Dedifferentiated amniotic fluid mesenchymal stem cell (primary cell): ENCODE measurements at regions not wholly inside any gene's neighbourhood (a gene's known extent, or its start where the extent isn't known, plus 50 kb on each side); places are given as distances from the start of the nearest gene placed in this dataset.
"Not testable (repeated sequence)": the region's sequence is repeated elsewhere in the genome, so short reads cannot be mapped to it uniquely, and the experiment has no call there.

Experiments
- DNase-seq: peaks from one replicate; pipeline ENCODE4 v3.0.0-alpha.2; 2016; ENCODE audit errors: extremely low spot score

GRCh38 chr14:106518054-106518943, 991.9 kb downstream of the TMEM121 start:
- DNase-seq, result no peak

GRCh38 chr14:106522118-106522517, 995.7 kb downstream of the TMEM121 start:
- DNase-seq, result not testable (repeated sequence)

DNA sequence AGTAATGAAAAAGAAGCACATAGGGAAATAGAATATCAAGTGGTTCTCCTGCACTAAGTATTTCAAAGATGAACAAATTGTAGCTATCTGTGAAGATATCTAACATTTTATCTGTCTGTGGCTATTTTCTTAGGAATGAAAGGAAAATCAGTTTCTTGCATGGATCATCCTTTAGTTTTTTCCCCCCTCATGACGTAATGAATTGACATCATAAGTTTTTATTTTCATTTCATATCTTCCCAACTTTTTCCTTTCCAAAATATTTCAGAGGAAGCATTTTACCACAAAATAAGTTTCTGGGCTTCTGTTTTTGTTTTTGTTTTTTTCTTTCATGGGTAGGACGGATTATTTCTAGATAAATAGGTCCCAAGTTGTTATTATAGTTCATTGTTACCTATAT, 996.6 kb downstream of the TMEM121 start:
- no peak for DNase-seq

- no peak for DNase-seq
Observed at GRCh38 chr14:106528717-106529116, 1002.3 kb downstream of the TMEM121 start.

- DNase-seq, result no peak
Observed at GRCh38 chr14:106530031-106530422, 1003.6 kb downstream of the TMEM121 start.

- no peak for DNase-seq
Observed at GRCh38 chr14:106530423-106531107, 1004.2 kb downstream of the TMEM121 start.

- not testable (repeated sequence) for DNase-seq
Observed at GRCh38 chr14:106537597-106537996, 1011.2 kb downstream of the TMEM121 start.

- DNase-seq, result no peak
Observed at GRCh38 chr14:106538201-106538600, 1011.8 kb downstream of the TMEM121 start.

DNA sequence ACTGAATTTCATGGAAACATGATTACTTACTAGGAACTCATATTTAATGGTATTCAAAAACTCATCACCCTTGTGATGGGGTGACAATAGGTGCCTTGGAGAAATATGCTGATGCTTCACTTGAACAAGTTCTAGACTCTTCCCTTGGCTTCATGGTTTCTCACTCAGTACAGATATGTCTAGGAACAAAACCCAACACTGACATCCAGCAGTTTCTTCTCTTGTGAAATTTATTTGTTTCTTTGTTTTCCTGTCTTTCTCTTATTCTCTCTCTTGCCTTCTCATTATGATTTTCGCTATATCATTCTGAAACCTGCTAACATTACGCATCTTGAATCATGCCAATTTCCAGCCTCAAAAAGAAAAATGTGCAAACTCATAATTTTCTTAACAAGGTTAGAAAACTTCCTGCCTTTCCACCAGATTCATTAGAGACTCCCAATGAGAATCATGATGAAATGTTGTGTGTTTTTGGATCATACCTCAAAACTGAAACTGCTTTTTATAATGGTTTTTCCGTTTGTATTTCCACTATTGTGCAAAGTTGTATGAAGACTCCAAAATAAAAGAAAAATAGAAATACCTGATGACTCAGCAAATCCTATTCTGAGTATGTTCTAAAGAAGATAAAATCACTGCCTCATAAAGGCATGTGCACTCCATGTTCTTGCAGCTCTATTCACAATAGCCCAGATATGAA, 1021.5 kb downstream of the TMEM121 start:
- no peak for DNase-seq

GRCh38 chr14:106549064-106549463, 1022.7 kb downstream of the TMEM121 start:
- no peak for DNase-seq

GRCh38 chr14:106551265-106551664, 1024.9 kb downstream of the TMEM121 start:
- no peak for DNase-seq

GRCh38 chr14:106556211-106556610, 1029.8 kb downstream of the TMEM121 start:
- DNase-seq, result not testable (repeated sequence)

GRCh38 chr14:106556665-106557289, 1030.4 kb downstream of the TMEM121 start:
- no peak for DNase-seq

DNA sequence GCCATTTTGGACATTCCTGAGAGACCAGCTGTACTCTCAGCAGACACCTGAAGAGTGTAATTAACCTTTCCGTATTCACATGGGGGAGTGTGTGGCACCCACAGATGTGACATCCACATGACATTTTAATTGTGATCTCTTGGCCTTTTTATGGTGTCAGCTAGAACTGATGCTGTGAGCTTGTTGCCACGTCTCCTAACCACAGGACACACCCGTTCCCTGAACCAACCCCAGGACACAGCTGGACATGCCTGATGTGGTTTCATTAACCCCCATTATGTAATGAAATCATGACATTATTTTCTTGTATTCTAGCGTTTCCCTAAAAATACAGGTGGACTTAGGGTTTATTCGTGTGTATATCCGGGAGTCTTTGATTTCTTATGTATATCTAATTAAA, 1036.1 kb downstream of the TMEM121 start:
- DNase-seq, result no peak

DNA sequence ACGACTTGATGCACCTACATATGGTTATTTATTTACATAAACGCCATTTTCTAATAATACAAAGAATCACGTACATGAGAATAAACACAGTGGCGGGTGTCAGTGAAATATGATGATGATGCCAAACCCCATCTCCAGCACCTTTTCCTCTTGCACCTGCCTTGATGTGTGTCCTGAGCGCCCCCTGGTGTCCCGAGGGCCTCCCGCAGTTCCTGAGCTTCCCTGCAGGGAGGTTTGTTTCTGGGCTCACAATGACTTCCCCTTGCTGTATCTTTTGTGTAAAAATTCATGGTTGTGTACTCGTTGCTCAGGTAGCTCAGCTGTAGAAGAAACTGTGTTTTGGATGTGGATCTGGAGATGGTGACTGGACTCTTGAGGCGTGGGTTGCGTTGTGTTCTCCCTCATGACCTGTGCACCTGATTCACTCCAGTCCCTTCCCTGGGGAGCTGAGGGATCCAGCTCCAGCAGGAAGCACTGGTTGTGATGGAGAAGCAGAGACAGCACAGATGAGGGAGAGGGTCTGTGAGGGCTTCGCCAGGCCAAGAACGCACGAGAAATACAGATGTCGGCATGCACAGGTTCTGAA, 1037.8 kb downstream of the TMEM121 start:
- no peak for DNase-seq

GRCh38 chr14:106578481-106578880, 1052.1 kb downstream of the TMEM121 start:
- DNase-seq, result no peak

DNA sequence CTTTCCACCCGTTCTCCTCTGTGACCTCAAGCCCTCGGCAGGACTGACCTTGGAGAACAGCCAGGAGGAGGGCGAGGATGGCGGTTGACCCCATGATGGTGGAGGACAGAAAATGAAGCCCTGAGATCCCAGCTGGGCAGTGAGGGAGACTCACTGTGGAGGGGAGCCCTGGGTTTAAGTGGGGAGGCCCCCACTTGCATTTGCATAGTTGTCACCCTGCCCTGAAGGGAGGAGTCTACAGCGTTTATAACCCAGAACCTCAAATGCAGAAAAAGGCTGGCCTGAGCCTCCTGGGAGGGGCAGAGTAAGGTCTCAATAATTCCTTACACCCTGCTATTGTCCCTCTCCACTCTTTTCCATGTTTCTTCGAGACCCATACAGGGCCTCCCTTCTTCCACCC, 1052.7 kb downstream of the TMEM121 start:
- DNase-seq, result no peak

- DNase-seq, result no peak
Observed at GRCh38 chr14:106585692-106586091, 1059.3 kb downstream of the TMEM121 start.

GRCh38 chr14:106586098-106586704, 1059.8 kb downstream of the TMEM121 start:
- DNase-seq, result no peak

GRCh38 chr14:106591539-106591938, 1065.2 kb downstream of the TMEM121 start:
- not testable (repeated sequence) for DNase-seq
